ENCODE measurements at regions not wholly inside any gene's neighbourhood (a gene's known extent, or its start where the extent isn't known, plus 50 kb on each side); places are given as distances from the start of the nearest gene placed in this dataset.
"Not testable (repeated sequence)": the region's sequence is repeated elsewhere in the genome, so short reads cannot be mapped to it uniquely, and the experiment has no call there.

- H3K9ac ChIP-seq (ENCODE audit: low read length); RAD21 ChIA-PET (ENCODE audit: low non-redundant PET in 1 of 2, low total read pairs in 2 of 2, uncharacterized antibody in 2 of 2, unreplicated experiment in 2 of 2); H3K4me2 ChIP-seq (ENCODE audit: low read length); intact Hi-C loops (cut with micrococcal nuclease); ATAC-seq; H4K20me1 ChIP-seq (ENCODE audit: insufficient read depth); H3K9me2 ChIP-seq (ENCODE audit: insufficient read depth); POLR2A ChIA-PET; CTCF ChIA-PET; H3K27me3 ChIP-seq (ENCODE audit: insufficient read depth, low read length); H3K4me3 ChIP-seq (replicated peaks in 1 of 2; ENCODE audit: low read depth in 1 of 2, low read length in 2 of 2); H3K36me3 ChIP-seq (ENCODE audit: control insufficient read depth in 1 of 2, insufficient read depth in 2 of 2, low read length in 2 of 2); BruUV-seq (replicated peaks); H3K79me2 ChIP-seq (ENCODE audit: insufficient read depth, low read length); H2AFZ ChIP-seq (ENCODE audit: low read depth, low read length, poor library complexity, severe bottlenecking); DNase-seq (ENCODE audit: low read depth, low spot score); H3K4me1 ChIP-seq (ENCODE audit: control insufficient read depth in 1 of 2, insufficient read depth in 2 of 2, low read length in 2 of 2); H3K27ac ChIP-seq (ENCODE audit: low read depth, low read length); H3K9me3 ChIP-seq (ENCODE audit: control insufficient read depth in 1 of 2, insufficient read depth in 1 of 2, low read depth in 1 of 2, low read length in 2 of 2): not testable (repeated sequence)
These were observed 118.4 kb downstream of the SPP2 start for GRCh38 chr2:234168605-234169570.

GRCh38 chr2:234166531-234166930 lies 116.0 kb downstream of the SPP2 start:
- RAD21 ChIA-PET (ENCODE audit: low non-redundant PET in 1 of 2, low total read pairs in 2 of 2, uncharacterized antibody in 2 of 2, unreplicated experiment in 2 of 2) = no interaction called here
- H3K27me3 ChIP-seq (ENCODE audit: insufficient read depth, low read length) = no peaks in the 10 kb centered on the region
- no peaks in the 10 kb centered on the region for H3K9me3 ChIP-seq (ENCODE audit: control insufficient read depth in 1 of 2, insufficient read depth in 1 of 2, low read depth in 1 of 2, low read length in 2 of 2)
- no peaks in the 10 kb centered on the region for H3K36me3 ChIP-seq (ENCODE audit: control insufficient read depth in 1 of 2, insufficient read depth in 2 of 2, low read length in 2 of 2)
- no TSS peak for BruUV-seq (replicated peaks)
- intact Hi-C loops (cut with micrococcal nuclease) = no loop called here
- TF ChIP-seq ZNF274 (IDR thresholded peaks at IDR 0.05; ENCODE audit: low read depth, low read length) = no peak
- no peak for TF ChIP-seq EZH2 (IDR thresholded peaks at IDR 0.05)
- no peak for TF ChIP-seq EGR1 (IDR thresholded peaks at IDR 0.05; ENCODE audit: low read depth)
- TF ChIP-seq SIN3A (IDR thresholded peaks at IDR 0.05; ENCODE audit: low read depth) = no peak
- no peak for TF ChIP-seq CBX3 (IDR thresholded peaks at IDR 0.05; ENCODE audit: low read depth)
- no peak for TF ChIP-seq SP1 (IDR thresholded peaks at IDR 0.05; ENCODE audit: low read depth)
- no peak overlapping the region for H3K4me2 ChIP-seq (ENCODE audit: low read length)
- no peak overlapping the region for H2AFZ ChIP-seq (ENCODE audit: low read depth, low read length, poor library complexity, severe bottlenecking)
- POLR2A ChIA-PET = no interaction called here
- no peak overlapping the region for H3K27ac ChIP-seq (ENCODE audit: low read depth, low read length)
- H3K9me2 ChIP-seq (ENCODE audit: insufficient read depth) = no peaks in the 10 kb centered on the region
- H3K4me1 ChIP-seq (ENCODE audit: control insufficient read depth in 1 of 2, insufficient read depth in 2 of 2, low read length in 2 of 2) = no peaks in the 10 kb centered on the region
- DNase-seq (ENCODE audit: low read depth, low spot score) (no peak), ATAC-seq (no peak)
- no peaks in the 10 kb centered on the region for H3K79me2 ChIP-seq (ENCODE audit: insufficient read depth, low read length)
- H3K4me3 ChIP-seq (replicated peaks in 1 of 2; ENCODE audit: low read depth in 1 of 2, low read length in 2 of 2) = no peak overlapping the region
- H4K20me1 ChIP-seq (ENCODE audit: insufficient read depth) = no peaks in the 10 kb centered on the region
- no peak overlapping the region for H3K9ac ChIP-seq (ENCODE audit: low read length)
- CTCF ChIA-PET = no interaction called here

Measured in HCT116 (cell line).